NCI-H2081 treated with DMSO at 0.1 percent for 48 hours (cell line): ENCODE measurements at regions not wholly inside any gene's neighbourhood (a gene's known extent, or its start where the extent isn't known, plus 50 kb on each side); places are given as distances from the start of the nearest gene placed in this dataset.

Experiments used
- DNase-seq: peaks from one replicate; lab custom pipeline; 2025; lab: John Stamatoyannopoulos, UW

DNA sequence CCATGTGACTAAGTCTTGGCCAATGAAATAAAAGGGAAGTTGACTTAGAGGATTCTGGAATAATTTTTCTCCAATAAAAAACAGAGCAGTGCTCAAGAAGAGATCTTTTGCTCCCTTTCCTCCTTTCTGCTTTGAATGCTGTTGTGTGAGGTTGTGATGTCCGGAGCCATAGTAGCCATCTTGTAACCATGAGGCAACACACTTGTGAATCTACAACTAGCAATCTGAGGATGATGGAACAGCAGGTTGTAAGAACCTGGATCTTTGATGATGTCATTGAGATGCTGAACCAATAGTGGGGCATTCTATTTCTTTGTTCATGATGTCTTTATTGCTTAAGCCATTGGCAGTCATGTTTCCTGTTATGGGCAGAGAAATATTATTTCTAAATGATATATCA, 230.0 kb upstream of the SRRM4 start:
- no peak for DNase-seq

DNA sequence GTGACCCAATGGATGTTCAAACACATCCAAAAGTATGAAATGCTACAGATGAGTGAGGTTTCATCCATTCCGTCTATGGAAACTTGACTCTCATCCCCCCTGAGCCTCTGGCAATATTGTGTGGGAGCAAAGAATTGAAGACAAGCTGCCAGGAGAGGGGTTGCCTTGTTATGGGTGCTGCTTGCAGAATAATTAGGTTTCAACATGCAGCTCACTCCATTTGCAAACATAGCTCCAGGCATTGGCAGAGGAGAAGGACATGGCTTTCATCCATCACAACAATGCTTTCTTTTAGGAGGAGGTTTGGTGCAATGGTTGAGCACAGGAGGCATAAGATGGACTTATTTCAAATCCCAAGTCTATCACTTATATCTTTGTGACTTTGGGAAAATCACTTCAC, 220.7 kb upstream of the SRRM4 start:
- no peak for DNase-seq

DNA sequence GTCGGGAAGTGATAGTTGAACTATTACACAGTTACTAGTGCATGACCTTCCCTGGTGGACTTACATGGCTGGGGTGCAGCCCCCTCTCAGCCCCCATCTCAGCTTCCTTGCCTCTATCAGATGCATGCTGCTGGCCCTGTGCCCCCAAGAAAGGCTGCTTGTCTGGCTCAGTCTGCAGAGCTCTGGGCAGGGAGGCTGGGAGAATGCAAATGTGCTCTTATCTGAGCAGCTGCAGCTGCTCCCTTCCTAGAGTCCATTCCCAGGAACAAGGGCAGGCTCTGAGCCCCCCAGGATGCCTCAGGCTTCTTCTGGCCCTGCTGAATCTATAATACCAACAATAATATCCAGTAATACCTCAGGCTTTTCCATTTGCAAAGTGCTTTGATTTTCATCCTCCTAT, 218.1 kb upstream of the SRRM4 start:
- DNase-seq = no peak

DNA sequence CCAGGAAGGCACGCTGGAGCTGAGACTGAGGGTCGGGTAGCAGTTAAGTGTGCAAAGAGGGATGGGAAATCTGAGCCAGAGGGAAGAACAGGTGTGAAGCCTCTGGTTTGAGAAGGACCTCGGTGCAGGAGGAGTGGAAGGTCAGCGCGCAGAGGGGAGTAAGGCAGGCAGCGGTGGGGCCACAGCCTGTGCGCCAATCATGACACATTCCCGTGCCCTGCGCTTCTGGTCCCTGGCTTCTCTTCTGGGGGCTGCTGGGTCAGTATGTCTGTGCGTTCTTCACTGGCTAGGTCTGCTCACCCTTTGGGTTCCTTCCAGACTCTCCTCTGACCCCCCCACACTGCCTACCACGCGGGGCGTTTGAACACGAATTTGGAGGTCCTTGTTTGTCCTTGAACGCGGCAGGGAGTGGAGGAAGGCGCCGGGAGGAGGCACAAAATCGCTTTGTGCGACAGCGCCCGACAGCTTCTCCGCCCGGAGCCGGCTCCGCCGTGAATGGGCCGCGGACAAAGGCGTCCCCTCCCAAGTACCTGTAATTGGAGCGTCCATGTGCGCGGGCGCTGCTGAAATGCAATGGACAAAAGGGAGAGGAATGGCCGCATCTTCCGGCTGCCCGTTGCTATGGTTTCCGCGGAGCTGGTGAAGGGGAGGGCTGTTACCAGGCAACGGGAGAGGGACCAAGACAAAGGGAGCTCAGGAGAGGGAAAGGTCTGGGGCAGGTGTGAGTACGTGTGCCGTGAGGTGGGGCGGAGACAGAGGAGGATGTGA, 207.2 kb upstream of the SRRM4 start:
- DNase-seq = peak; percentile 33

DNA sequence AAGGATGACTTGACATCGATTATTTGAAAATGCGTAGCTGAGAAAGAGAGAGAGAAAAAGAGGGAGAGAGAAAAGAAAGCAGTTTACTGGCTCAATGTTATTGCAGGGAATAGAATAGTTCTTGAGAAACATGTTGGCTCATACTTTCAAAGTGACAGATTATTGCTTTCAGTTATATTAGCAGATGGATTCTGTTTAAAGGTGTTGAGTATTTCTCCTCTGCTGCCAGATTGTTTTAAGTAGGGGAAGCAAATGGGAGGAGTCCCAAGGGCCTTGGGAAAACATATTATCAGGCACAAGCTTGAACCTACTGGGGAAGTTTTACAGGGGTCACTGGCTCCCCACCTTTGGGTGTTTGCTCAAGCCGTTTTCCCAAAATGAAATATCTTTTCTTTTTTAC, 203.8 kb upstream of the SRRM4 start:
- no peak for DNase-seq

DNA sequence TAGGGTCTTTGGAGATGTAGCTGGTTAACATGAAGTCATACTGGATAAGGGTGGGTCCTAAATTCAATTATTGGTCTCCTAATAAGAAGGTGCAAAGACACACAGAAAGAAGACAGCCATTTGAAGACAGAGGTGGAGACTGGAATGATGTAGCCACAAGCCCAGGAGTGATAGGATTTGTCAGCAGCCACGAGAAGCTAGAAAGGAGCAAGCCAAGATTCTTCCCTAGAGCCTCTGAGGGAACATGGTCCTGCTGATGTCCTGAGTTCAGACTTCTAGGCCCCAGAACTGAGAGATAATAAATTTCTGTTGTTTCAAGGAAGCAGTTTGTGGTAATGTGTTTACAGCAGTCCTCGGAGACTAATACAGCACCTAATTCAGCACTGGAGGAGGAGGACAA, 203.3 kb upstream of the SRRM4 start:
- DNase-seq = no peak

DNA sequence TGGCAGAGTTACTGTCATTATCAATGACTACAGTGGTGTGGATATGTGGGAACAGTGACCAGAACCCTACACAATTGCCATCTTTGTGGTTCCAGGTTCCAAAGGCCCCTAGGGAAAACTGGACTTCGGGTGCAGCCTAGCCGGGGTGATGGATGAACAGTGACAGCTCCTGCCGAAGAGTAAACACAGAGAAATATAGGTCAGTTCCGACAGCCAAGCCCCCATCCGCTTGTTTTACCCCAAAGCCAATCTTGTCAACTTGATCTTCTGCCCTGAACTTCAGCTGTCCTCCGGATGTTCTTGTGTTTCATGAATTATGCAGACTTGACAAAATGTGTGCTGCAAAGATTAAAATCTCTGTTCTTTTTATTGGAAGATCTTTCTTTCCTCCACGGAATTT, 200.4 kb upstream of the SRRM4 start:
- no peak for DNase-seq

DNA sequence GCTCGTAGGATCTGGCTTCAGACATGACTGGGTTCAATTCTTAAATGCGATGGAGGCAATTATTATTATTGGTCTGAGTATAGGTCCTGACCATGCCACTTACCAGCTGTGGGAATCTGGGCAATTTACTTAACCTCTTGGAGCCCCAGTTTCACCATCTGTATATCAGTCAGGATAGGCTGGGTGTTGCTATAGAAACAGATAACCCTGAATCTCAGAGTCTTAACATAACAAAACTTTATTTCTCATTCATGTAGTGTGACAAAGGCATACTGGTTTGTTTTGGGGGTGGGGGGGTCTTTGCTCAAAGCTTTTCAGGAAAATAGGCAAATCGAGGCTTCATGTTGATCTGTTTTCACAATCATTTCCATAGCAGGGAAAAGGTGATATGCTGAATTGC, 199.6 kb upstream of the SRRM4 start:
- no peak for DNase-seq

DNA sequence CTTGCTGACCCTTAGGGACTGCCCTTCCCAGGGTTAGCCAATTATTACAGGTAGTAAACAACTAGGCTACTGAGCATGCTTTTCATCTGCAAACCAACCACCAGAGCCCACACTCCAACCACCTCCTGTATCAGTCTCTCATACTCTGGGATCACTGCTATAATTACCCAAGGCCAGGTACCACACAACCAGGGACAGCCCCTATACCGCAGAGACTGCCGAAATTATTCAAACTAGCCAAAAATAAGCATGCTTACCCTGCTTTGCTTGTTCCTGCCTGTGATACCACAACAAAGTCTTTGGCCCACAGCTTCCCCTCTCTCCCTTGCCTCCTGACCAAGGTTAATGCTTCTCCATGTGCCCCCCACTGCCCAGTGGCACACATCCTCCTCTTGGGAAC, 197.6 kb upstream of the SRRM4 start:
- DNase-seq = no peak

DNA sequence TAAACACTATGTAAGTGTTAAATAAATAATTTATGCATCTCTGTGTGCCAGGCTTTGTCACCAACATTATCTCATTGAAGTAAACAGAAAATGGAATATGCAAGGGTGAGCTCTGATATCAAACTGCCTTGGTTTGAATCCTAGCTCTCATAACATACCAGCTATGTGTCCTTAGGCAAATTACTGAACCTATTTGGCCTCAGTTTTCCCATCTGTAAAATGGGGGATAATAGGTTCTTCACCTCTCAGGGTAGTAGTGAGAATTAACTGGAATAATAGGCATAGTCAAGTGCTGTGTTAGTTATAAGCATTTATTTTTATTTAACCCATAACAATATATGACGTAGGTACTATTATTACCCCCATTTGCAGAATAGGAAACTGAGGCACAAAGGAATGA, 190.8 kb upstream of the SRRM4 start:
- no peak for DNase-seq

DNA sequence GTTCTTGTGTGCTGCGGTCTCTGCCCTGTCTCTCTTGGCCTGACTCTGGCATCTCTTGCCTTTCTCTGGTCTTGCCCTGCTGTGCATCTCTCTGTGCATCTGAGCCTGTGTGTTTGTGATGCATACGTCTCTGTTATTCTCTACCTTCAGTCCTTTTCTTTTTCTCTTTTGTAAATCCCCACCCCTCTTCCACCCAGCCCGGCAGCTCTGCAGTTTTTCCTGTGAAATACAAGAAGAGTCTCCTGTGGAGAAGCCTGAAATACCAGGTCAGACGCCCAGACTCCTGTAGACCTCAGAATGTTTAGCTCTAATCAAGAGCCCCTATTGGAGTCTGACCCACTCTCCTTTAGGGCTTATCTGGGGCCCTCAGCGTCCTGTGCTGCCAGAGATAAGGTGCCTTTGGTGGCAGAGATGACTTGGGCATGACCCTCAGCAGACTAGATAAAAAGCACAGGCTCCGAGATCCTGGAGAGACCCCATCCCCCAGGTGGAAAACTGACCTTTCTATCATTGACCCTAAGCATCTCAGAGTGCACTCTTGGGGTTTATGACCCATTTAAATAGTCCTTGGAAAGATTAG, 167.5 kb upstream of the SRRM4 start:
- DNase-seq = no peak

DNA sequence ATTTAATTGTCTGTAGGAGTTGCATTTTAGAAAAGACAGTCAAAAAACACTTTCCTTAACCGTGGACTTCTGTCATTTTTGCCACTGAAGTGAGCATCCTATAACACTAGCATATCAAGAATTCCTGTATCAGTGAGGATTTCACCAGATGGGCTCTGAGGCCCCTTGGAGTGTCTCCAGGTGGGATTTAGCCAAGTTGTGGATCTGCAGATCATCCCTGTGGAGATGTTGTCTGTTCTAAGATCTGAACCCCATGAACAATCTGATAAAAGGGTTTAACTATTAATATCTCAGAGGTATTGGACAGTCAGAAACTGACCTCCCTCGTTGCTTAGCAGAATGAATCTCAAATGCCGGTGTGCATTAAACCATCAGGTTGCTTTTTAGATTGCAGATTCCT, 165.0 kb upstream of the SRRM4 start:
- no peak for DNase-seq

DNA sequence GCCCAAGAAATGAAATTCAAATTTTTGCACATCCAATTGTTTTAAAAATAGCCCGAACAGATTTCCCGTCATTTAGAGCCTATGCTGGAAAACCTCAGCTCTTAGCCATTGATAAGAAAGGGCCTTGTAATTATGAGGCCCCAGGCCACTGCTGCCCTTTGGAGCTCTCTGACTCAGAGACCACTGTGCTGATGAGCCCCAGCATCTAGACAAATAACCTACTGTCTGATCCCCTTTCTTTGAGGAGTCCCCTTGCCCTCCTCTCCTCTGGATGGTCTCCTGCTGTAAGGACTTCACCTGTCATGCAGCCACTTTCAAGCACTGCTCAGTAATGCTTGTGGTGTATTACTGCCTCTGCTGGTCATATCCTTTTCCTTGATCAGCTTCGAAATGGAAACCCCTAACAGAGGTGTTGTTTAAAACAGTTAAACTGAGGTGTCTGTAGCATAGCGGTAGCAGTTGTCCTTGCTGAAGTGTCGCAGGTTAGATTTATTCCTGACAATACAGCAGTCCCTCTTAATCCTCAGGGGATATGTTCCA, 159.9 kb upstream of the SRRM4 start:
- no peak for DNase-seq

DNA sequence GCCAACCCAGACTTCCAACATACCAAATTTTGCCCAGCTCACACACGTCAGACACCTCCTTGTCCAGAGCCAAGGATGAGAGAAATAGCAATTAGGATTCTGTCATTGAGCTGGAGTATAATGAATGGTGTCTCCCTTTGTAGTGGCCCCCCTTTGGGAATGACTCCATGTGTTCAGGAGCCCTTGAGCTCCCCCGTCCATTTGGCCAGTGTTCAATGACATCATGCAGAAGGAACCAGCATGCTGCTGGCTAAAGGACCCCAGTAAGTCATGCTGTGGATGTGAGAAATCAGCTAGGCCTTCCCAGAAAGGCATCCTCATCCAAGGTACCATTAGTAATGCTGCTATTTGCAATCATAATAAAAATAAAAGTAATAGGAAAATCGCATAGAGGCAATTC, 158.8 kb upstream of the SRRM4 start:
- no peak for DNase-seq

DNA sequence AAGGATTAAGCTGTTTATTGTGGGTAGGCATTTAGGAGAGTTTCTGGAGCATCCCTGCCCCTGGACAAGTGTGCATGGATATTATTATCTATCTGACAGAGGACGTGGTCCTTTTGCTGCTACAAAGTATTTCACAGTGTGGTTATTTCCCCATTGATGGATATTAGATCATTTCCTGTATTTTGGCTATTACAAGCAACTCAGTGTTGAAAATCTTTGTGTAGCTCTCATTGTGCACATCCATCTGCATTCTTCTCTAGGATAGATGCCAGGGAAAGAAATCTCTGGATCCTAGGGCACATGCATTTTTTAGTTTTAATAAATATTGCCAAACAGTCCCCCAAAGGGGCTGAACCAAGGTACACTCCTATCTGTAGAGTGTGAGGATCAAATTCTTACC, 154.3 kb upstream of the SRRM4 start:
- no peak for DNase-seq

DNA sequence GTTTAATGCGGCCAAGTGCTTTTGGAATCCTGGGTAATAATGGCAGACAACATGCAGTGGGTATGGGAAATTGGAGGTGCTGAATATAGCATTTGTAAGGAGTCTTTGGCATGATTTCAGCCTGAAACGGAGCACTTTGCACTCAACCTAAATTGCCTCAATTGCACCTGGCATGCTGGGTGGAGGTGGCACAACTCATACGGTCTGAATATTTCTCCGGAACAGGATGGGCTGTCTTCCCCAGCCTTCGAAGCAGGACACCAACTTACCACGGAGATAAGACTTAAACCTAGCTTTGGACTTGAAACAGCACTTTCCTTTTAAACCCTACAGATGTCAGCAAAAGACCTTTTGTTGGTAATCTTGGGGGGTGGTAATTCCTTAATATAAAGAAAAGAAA, 153.7 kb upstream of the SRRM4 start:
- no peak for DNase-seq

DNA sequence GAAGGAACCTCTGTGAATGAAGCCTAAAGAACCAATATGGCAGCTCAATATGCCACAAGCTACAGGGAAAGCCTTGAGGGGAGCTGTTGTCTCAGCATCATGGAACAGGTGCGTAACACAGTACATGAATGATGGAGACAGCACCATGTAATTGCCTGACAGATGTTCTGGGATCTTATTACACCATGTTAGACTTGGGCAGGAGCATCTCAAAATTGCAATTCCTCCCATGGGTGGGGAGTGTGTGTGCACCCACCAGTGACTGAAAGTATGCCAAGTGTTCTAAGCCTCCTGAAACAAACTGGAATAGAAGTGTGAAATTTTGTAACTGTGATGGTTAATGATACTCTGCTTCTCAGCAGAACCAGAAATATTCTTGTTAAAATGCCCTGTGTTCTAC, 151.0 kb upstream of the SRRM4 start:
- DNase-seq = no peak

DNA sequence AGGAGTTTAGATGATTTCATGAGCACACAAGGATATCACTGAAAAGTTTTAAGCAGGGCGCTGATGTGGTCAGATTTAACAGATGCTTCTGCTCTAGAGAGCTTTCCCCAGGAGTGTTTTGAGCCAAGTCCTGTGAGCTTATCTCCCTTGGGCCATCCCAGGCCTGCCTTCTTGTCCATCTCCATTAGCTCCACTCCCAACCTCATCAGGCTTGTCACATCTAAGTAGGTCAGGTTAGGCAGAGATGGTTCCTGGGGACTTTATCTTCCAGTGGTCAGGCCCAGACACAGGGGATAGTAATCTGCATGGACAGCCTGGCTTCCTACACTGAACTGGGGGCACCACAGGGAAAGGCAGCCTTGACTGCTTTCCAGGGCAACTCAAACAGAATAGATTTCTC, 145.4 kb upstream of the SRRM4 start:
- DNase-seq = no peak

DNA sequence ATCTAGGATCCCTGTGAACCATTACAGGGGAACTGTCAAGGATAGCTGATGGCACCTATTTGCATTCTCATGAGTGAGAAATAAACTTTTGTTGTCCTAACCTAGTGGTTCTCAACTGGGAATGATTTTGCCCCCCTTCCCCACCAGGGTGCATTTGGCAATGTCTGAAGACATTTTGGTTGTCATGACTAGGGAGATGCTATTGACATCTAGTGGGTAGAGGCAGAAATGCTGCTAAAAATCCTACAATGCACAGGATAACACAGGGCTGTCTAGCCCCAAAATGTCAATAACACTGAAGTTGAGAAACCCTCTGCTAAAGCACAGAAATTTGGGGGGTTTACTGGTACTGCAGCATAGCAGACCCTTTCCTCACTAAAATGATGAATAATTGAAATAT, 140.9 kb upstream of the SRRM4 start:
- DNase-seq = no peak

DNA sequence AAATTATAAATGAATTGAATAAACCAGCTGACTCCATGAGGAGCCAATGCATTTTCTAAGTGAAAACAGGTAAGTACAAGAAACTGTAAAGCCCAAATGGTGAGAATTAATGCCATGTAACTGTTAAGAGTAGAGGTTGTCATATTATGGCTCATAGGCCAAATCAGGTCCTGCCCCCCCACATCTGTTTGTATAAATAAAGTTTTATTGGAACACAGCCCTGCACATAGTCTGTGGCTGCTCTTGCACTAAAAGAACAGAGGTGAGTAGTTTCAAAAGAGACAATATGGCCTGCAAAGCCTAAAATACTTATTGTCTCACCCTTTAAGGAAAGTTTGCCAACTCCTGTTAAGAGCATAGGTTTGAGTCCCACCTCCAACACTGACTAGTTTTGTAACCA, 140.5 kb upstream of the SRRM4 start:
- no peak for DNase-seq

DNA sequence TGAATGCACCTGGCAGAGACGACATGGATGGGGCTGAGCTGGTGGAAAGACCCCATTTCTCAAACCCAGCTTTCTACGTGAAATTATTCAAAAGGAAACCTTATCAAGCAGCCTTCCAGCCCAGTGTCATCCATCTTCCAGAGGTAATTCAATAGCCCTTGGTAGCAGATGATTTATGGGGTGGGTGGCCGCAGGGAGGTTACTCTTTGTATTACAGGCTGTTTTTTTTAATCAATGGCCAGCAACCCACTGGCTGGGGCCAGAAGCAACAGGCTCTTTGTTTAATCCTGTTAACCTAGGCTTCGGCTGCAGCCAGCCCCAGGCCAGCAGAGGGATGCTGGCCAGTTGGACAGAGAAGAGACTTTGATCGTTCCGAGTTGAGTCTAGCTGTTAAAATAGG, 139.8 kb upstream of the SRRM4 start:
- no peak for DNase-seq

DNA sequence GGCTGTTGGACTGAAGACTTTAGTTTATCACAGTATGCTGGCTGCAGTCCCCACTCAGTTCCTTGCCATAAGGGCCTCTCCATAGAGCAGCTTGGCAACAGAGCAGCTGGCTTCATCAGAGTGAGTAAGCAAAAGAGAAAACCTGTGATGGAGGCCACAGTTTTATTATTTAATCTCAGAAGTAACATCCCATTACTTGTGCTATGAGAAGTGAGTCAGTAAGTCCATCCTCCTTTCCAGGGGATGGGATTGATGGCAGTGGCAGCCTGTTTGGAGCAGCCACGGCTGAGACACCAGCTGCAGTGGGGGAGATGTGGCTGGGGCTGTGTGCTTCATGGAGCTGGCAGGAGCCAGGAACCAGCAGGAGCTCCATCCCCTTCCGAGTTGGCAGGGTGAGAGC, 138.5 kb upstream of the SRRM4 start:
- no peak for DNase-seq

DNA sequence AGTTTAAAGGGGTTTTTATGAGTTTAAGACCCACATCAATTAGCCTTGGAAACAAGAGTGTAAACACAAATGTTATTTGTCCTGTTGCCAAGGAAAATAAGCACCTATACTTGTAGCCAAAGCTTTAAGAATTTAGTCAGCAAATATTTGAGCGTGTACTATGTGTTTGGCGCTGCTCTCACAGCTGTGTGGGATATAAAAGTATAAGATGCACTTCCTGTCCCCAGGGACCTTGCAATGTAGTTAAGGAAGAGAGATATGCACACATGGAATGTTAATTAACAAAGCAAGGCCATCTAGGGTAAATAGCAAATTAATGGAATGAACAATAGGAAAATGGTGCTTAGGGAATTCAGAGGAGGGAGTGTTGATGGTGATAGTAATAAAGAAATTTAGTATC, 134.9 kb upstream of the SRRM4 start:
- no peak for DNase-seq

DNA sequence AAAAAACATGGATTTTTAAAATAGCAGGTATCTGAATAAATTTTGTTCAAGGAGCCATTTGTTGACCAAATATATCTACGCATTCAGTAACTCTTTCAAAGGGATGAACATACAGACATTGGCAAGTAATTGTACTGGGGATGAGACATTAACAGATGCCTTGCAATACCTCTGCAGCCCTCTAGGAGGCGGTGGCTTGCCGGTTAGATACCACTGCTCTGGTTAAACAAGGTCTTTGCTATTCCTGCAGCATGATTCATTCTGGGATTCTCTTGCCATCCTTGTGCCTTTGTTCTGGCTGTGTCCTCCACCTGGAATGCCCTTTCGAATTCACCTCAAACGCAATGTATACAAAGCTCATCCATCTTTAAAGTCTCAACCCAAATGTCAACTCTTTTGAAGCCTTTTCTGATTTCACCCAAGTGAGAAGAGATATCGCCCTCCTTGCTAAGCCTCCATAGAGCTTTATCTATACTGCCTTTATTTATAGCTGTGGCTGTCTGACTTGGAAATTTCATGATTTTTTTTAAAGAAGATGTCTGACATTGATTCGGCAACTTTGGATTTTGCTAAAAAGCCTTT, 131.0 kb upstream of the SRRM4 start:
- no peak for DNase-seq
